WTC11 (cell line): ENCODE measurements at regions not wholly inside any gene's neighbourhood (a gene's known extent, or its start where the extent isn't known, plus 50 kb on each side); places are given as distances from the start of the nearest gene placed in this dataset.

Experiments
- ZNF232 ChIP-seq: sonication (generic); formaldehyde crosslinking; IDR thresholded peaks from 2 replicates; pipeline ENCODE4 v1.8.0; 2022; ENCODE audit warnings: mild to moderate bottlenecking, missing genetic modification reagents
- TF ChIP-seq, protein P1 (sequence below): fragments of 200-600 bp; IDR thresholded peaks from 2 replicates; pipeline ENCODE4 v1.8.0; 2022; ENCODE audit warnings: antibody characterized with exemption
- TF ChIP-seq, protein P2 (sequence below): sonication (generic); formaldehyde crosslinking; IDR thresholded peaks from 2 replicates; pipeline ENCODE4 v1.8.1; 2023; ENCODE audit warnings: mild to moderate bottlenecking, missing genetic modification reagents, borderline replicate concordance

DNA sequence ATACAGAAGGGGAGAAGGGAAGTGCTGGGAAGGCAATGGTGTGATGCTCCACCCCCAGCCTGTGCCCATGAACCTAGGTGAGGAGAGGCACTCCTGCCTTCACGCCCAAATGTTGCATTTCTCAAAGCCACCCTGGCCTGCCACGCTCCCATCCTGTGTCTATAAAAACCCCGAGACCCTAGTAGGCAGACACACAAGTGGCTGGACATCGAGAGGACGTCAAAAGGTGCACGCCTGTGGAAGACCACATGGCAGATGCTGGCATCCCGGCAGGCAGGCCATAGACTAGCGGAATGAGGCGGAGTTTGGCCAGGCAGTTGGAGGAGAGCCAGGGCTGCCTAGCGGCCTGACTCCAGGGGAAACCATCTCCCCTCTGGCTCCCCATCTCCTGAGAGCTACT, 1168.5 kb upstream of the ADGRL2 start:
- TF ChIP-seq, protein P1, sequence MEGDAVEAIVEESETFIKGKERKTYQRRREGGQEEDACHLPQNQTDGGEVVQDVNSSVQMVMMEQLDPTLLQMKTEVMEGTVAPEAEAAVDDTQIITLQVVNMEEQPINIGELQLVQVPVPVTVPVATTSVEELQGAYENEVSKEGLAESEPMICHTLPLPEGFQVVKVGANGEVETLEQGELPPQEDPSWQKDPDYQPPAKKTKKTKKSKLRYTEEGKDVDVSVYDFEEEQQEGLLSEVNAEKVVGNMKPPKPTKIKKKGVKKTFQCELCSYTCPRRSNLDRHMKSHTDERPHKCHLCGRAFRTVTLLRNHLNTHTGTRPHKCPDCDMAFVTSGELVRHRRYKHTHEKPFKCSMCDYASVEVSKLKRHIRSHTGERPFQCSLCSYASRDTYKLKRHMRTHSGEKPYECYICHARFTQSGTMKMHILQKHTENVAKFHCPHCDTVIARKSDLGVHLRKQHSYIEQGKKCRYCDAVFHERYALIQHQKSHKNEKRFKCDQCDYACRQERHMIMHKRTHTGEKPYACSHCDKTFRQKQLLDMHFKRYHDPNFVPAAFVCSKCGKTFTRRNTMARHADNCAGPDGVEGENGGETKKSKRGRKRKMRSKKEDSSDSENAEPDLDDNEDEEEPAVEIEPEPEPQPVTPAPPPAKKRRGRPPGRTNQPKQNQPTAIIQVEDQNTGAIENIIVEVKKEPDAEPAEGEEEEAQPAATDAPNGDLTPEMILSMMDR = no peak
- TF ChIP-seq ZNF232 (CRISPR knock-in tag) = no peak
- TF ChIP-seq, protein P2, sequence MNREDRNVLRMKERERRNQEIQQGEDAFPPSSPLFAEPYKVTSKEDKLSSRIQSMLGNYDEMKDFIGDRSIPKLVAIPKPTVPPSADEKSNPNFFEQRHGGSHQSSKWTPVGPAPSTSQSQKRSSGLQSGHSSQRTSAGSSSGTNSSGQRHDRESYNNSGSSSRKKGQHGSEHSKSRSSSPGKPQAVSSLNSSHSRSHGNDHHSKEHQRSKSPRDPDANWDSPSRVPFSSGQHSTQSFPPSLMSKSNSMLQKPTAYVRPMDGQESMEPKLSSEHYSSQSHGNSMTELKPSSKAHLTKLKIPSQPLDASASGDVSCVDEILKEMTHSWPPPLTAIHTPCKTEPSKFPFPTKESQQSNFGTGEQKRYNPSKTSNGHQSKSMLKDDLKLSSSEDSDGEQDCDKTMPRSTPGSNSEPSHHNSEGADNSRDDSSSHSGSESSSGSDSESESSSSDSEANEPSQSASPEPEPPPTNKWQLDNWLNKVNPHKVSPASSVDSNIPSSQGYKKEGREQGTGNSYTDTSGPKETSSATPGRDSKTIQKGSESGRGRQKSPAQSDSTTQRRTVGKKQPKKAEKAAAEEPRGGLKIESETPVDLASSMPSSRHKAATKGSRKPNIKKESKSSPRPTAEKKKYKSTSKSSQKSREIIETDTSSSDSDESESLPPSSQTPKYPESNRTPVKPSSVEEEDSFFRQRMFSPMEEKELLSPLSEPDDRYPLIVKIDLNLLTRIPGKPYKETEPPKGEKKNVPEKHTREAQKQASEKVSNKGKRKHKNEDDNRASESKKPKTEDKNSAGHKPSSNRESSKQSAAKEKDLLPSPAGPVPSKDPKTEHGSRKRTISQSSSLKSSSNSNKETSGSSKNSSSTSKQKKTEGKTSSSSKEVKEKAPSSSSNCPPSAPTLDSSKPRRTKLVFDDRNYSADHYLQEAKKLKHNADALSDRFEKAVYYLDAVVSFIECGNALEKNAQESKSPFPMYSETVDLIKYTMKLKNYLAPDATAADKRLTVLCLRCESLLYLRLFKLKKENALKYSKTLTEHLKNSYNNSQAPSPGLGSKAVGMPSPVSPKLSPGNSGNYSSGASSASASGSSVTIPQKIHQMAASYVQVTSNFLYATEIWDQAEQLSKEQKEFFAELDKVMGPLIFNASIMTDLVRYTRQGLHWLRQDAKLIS (CRISPR knock-in tag) = no peak
